ENCODE measurements at regions not wholly inside any gene's neighbourhood (a gene's known extent, or its start where the extent isn't known, plus 50 kb on each side); places are given as distances from the start of the nearest gene placed in this dataset.

DNA sequence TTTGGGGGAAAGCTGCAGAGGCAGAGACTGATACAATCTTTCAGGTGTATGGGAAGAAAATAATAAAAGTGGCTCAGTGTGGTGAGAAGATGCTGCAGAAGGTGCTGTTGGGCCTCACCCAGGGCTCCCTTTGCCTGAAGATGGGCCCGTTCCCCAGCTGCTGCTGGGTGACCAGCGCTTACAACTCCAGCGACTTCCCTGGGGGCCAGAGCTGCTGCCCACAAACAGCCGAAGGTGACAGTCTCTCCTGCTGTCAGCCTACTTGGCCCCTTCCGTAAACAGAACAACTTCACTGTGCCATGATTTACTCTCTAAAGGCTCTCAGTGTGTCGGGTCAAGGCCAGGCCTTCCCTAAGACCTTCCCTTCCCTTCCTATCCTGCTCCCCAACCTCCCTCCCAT is 93.6 kb upstream of the PCBD1 start:
- TF ChIP-seq, protein P1, sequence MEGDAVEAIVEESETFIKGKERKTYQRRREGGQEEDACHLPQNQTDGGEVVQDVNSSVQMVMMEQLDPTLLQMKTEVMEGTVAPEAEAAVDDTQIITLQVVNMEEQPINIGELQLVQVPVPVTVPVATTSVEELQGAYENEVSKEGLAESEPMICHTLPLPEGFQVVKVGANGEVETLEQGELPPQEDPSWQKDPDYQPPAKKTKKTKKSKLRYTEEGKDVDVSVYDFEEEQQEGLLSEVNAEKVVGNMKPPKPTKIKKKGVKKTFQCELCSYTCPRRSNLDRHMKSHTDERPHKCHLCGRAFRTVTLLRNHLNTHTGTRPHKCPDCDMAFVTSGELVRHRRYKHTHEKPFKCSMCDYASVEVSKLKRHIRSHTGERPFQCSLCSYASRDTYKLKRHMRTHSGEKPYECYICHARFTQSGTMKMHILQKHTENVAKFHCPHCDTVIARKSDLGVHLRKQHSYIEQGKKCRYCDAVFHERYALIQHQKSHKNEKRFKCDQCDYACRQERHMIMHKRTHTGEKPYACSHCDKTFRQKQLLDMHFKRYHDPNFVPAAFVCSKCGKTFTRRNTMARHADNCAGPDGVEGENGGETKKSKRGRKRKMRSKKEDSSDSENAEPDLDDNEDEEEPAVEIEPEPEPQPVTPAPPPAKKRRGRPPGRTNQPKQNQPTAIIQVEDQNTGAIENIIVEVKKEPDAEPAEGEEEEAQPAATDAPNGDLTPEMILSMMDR (IDR thresholded peaks at IDR 0.05): no peak
- no peak for TF ChIP-seq POLR2A (IDR thresholded peaks at IDR 0.05)
